Tongue (tissue), 1 donor: ENCODE measurements at regions not wholly inside any gene's neighbourhood (a gene's known extent, or its start where the extent isn't known, plus 50 kb on each side); places are given as distances from the start of the nearest gene placed in this dataset.
"Not testable (repeated sequence)": the region's sequence is repeated elsewhere in the genome, so short reads cannot be mapped to it uniquely, and the experiment has no call there.

ENCODE experiments used
- DNase-seq: peaks from one replicate; pipeline ENCODE4 v3.0.0-alpha.2; 2015

DNA sequence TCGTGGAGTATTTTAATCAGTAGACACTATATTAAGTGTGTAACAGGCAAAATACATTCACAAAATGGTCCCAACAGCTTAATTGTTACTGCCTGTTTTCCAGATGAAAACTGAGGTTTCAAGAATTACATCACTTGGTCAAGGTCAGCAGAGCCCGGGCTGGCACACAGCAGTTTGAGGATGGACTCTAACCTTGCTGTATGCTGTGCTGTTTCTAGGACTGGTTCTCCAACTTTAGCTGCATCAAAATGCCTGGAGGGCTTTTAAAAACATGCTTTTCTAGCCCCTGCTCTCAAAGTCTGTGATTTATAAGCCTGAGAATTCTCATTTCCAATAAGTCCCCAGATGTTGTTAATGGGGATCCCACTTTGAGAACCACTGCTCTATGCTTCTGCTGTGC, 247.1 kb upstream of the FZD8 start:
- DNase-seq, result no peak

DNA sequence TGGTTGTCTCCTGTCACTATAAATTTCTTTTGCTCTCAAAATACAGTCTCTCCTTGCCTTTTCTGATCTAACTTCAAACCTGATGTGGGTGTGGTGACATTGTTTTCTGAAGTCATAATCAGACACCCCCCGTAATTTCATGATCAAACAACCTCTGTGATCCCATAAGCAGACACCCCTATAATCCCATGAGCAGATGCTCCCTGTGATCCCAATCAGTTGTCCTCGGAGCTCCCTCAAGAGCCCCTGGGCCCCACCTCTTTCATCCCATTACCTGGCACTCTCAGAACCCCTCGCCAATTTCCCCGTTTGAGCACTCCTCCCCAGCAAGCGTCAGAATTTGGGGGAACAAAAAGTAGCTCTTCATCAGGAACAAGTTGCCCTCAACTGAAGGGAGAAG, 246.3 kb upstream of the FZD8 start:
- DNase-seq, result no peak

DNA sequence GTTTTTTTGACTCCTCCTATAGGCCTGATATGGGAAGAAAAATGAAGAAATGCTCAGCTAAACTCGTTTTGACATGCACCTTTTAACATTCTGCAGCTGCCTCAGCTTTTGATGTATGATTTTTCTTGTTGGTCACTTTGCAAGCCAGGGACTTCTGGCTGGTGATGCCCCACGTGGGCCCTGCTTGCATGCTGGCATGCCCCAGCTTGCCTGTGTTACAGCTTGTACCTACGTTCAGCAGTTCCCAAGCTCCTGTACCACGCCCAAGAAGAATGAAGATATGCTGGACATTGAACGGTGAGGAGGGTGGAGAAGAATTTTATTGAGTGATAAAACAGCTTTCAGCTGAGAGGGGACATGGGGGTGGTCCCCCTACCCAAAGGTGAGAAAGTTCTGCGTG, 245.6 kb upstream of the FZD8 start:
- no peak for DNase-seq

- DNase-seq, result peak; percentile 46
These were observed 243.0 kb upstream of the FZD8 start for GRCh38 chr10:35885076-35885475.

DNA sequence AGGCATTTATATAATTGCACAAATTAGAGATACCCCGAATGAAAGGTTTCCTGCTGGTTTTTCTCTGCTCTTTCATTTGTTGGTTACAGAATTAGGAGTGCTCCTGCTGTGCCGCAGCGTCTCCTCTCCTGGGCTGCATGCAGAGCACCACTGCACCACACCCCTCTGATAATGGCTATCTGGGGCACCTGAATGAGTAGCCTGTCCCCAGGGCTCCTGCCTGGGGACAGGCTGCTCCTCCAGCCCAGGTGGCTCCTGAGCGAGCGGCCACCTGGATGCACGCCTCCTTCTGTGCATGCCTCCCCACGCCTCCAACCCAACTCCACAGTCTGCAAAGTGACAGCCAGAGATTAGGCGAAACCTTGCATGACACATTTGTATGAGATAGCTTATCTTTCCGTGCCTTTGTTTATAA, 242.6 kb upstream of the FZD8 start:
- DNase-seq, result no peak

- DNase-seq, result no peak
These were observed 240.5 kb upstream of the FZD8 start for GRCh38 chr10:35882422-35883150.

DNA sequence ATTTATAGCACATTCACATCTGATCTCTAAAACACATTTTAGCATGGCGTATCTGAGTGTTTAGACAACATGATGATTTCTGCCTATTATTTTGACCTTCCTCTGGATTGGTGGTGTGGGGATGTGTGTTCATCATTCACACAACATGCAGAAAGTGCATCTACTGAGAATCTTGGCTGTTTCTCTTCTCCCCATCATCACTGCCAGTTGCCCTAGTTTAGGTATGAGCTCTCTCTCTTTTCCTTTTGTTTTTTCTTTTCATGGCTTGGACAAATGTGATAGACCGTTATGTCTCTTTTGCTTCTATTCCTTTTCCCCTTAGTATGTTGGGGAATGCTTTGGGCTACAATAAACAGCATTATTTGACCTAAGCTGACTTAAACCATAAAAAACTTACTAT, 239.2 kb upstream of the FZD8 start:
- no peak for DNase-seq

- no peak for DNase-seq
These were observed 234.2 kb upstream of the FZD8 start for GRCh38 chr10:35876248-35876647.

GRCh38 chr10:35875016-35875676, 233.1 kb upstream of the FZD8 start:
- DNase-seq, result peak; percentile 76

DNA sequence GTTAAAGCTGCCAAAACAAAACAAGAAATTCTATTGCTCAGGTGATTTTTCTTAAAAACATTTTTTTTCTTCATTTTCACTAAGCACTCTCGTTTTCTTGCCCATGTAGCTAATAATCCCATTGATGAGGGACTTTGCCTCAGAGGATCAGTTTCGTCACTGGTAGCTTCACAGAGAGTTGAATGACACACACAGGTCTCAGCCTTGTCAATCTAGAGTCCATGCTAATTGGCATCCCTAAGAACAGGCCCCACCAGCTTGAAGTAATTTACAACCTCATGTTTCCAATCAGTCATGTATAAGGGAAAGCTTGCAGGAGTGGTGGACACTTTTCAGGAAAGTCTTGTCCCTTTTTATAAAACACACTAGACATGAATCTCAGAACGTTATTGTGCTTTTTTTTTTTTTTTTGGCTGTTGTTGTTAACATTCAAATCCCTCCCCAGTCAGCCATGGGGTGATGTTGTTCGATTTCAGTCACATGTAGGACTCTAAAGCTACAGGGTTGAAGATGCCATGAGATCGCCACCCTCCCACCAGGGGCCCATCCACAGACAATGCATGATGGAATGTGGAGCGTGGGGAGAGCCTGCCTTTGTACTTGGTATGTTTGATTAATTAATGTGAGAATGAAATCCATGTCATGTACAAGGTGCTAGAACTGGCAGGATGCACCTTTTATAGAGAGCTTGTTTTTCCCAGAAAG, 232.4 kb upstream of the FZD8 start:
- peak; percentile 56 for DNase-seq

GRCh38 chr10:35872671-35873070, 230.6 kb upstream of the FZD8 start:
- peak; percentile 85 for DNase-seq

DNA sequence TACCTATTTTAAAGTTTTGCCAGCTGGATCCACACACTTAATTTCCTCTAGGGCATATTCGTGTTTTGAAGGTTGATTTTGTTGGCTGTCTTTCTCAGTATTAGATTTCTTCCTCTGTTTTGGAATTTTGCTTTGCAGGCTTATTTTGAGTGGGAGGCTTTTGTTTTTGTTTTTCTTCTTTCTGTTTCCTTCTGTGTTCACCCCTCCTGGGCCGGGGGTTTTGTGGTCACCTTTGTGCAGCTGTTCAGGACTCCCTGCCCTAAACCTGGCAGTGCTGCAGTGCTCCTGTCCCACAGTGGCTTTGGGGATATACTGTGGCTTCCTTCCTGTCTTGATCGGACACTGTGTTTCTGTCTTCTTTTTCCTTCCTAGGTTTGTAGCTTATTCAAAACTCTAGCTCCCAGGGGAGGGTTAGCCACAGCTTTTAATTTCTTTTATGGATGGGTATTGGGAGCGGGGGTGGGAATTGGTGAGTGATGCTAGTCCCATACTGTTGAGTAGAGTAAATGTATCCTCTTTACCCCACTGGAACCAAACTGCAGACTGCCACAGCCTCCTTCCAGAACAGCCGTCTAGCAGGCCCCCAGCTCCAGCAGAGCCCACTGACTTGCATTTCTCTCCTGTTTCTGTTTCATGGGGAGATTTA, 228.7 kb upstream of the FZD8 start:
- peak; percentile 11 for DNase-seq

DNA sequence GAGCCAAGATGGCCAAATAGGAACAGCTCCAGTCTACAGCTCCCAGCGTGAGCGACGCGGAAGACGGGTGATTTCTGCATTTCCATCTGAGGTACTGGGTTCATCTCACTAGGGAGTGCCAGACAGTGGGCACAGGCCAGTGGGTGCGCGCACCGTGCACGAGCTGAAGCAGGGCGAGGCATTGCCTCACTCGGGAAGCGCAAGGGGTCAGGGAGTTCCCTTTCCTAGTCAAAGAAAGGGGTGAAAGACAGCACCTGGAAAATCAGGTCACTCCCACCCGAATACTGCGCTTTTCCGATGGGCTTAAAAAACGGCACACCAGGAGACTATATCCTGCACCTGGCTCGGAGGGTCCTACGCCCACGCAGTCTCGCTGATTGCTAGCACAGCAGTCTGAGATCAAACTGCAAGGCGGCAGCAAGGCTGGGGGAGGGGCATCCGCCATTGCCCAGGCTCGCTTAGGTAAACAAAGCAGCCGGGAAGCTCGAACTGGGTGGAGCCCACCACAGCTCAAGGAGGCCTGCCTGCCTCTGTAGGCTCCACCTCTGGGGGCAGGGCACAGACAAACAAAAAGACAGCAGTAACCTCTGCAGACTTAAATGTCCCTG, 216.7 kb upstream of the FZD8 start:
- DNase-seq, result not testable (repeated sequence)

DNA sequence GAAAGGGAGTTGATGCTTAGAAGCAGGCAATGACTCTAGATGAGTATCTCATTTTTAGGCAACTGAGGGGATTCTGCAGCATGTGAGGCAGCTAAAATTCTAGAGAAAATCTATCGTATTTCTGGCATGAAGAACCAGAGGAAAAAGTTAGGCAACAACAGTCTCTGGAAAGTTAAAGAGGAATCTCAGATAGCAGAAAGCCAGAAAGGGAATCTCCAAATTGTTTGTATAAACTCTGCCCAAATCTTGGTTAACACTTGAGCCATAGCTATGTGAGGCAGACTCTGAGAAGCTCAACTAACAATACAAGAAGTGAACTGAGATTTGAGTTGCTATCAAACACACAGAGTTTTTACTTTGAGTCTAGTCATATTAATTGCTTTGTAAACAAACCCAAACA, 215.8 kb upstream of the FZD8 start:
- no peak for DNase-seq

DNA sequence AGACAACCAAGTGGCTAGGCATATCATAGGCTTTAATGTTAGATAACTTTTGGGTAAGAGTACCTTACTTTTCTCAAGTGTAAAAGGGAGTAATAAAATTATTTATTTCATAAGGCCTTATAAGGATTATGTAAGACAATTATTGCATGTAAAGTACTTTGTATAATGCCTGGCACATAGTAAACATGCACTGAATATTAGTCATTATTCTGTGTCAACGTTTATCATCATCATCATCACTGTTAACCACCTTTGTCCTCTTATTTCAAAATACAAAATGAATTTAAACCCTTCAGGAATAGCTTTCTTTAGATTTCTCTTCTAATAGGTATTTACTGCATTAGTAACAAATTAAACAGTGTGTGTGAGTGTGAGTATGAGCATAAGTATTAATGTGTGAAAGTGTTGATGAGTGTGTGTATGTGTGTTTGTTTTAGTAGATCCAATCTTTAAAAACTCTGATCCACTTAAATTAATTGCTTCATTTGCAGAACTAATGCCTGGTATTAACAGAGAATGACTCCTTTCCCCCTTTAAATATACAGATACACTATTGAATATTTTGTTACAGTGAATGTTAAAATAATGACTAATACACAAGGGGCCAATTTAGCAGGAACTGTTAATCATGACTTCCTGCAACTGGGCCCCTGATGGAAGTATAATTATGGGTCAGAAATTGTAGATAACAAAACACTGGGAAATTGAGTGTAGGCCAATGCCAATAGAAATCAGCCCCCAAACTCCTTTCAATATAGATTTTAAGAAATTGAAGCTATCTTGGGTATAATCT, 213.3 kb upstream of the FZD8 start:
- DNase-seq, result no peak

GRCh38 chr10:35854661-35855060, 212.6 kb upstream of the FZD8 start:
- no peak for DNase-seq

- peak; percentile 25 for DNase-seq
These were observed 210.6 kb upstream of the FZD8 start for GRCh38 chr10:35852721-35853120.

DNA sequence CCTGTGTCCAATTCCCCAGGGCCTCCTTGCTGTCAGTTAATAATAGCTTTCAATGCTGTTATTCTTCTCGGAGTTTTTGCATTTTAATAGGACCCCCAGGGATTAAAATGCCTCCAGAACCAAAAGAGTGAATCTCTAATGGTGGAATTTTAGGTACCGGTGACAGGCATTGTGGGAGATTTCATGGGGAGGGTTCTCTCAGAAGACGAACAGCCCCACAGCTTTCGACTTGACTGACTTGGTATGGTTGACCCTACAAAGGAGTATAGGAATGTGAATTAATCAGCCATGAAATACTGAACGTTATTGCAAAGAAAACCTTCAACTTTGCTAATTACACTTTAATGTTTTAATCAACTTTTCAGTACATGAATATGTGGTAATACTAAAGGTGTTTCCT, 206.3 kb upstream of the FZD8 start:
- DNase-seq, result no peak

DNA sequence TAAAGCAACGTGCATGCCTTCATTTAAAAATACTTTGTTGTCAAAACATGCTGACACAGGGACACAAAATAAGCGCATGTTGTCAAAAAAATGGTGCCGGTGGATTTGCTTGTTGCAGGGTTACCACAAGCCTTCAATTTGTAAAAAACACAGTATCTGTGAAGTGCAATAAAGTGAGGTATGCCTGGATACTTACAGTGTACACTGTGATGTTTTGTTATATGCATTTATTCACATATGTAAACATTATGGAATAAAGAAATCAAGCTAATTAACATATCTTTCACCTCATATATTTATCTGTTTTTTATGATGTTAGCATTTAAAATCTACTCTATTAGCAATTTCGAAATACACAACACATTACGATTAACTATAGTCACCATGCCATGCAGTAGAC, 202.6 kb upstream of the FZD8 start:
- DNase-seq, result no peak

- DNase-seq, result no peak
These were observed 201.6 kb upstream of the FZD8 start for GRCh38 chr10:35843524-35844181.

GRCh38 chr10:35838054-35838453, 196.0 kb upstream of the FZD8 start:
- no peak for DNase-seq
